Umbilical cord (tissue), 1 donor: ENCODE measurements at regions not wholly inside any gene's neighbourhood (a gene's known extent, or its start where the extent isn't known, plus 50 kb on each side); places are given as distances from the start of the nearest gene placed in this dataset.
"Not testable (repeated sequence)": the region's sequence is repeated elsewhere in the genome, so short reads cannot be mapped to it uniquely, and the experiment has no call there.

ENCODE experiments used
- DNase-seq: peaks from one replicate; pipeline ENCODE4 v3.0.0-alpha.2; 2015; ENCODE audit warnings: low spot score

DNA sequence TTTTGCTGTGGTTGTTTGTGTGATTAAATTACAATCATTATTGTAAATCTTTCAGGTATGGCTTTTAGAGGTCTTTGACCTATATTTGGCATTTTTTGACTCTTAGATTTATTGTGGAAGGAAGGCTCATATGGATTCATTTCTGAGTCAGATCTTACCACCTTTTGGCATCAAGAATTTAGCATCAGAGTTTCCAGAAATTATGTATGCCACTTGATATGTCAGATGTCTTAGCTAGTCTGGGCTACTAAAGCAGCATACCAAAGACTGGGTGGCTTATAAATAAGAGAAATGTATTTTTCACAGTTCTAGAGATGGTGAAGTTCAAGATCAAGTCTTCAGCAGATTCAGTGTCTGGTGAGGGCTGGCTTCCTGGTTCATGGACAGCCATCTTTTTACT, 129.5 kb upstream of the PZP start:
- no peak for DNase-seq

DNA sequence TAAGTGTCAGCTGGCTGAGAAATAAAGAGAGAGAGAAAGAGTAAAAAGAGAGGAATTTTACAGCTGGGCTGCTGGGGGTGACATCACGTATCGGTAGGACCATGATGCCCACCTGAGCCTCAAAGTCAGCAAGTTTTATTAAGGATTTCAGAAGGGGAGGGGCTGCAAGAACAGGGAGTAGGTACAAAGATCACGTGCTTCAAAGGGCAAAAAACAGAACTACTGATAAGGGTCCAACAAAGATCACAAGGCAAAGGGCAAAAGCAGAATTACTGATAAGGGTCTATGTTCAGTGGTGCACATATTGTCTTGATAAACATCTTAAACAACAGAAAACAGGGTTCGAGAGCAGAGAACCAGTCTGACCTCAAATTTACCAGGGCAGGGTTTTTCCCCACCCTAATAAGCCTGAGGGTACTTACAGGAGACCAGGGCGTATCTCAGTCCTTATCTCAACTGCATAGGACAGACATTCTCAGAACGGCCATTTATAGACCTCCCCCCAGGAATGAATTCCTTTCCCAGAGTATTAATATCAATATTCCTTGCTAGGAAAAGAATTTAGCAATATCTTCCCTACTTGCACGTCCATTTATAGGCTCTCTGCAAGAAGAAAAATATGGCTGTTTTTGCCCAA, 128.3 kb upstream of the PZP start:
- not testable (repeated sequence) for DNase-seq

GRCh38 chr12:9335867-9336266, 127.7 kb upstream of the PZP start:
- peak; percentile 15 for DNase-seq

- no peak for DNase-seq
Observed at GRCh38 chr12:9334964-9335363, 126.8 kb upstream of the PZP start.

GRCh38 chr12:9334041-9334692, 126.0 kb upstream of the PZP start:
- peak; percentile 83 for DNase-seq

DNA sequence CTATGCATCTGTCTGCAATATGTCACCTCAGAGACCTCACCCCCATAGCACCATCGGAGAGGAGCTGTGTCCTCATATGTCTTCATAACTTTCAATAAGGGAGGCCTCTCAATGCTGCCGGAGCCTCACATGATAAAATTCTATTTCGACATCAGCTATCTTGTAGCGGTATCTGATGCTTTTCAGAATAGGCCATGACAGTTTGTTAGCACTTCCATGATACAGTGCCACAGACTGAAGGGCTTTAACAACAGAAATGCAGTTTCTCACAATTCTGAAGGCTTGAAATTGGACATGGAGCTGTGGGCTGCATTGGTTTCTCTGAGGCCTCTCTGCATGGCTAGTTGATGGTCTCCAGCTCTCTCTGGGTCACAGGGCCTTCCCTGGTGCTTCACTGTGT, 125.0 kb upstream of the PZP start:
- no peak for DNase-seq

DNA sequence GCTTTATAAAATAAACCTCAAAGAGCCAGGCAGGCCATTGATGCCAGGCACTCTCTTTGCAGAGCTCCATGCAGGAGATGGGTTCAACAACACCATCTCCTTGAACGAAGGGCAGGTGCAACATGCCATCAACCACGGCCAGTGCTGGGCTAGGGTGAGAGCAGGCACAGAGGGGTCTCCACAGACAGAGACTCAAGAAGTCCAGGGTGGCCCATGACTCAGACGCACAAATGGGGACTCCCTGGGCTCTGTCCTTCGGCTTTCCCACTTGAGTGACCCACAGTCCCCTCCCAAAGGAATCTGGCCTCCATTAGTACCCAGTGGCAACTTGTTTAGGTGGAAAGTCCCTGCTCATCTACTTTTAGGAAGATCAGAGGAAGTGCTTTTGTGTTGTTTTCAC, 124.4 kb upstream of the PZP start:
- no peak for DNase-seq

DNA sequence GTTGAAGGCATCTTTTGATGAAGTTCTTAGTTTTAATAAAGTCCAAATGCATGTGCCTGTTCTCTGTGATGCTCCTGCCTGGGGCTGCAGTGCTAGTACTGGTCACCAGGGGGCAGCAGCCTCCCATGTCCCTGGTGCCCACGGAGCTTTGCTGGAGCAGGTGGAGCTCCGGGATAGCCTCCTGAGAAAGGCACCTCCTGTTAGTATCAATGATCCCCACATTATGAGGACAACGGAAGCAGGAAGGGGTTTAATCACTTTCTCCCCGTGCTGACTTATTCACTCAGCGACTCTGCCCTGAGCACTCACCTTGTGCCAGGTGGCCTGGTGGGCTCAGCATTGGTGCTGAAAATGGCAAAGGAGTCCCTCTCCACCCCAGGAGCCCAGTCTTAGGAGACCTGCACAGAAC, 123.0 kb upstream of the PZP start:
- DNase-seq, result peak; percentile 54

GRCh38 chr12:9329019-9329418, 120.8 kb upstream of the PZP start:
- no peak for DNase-seq

DNA sequence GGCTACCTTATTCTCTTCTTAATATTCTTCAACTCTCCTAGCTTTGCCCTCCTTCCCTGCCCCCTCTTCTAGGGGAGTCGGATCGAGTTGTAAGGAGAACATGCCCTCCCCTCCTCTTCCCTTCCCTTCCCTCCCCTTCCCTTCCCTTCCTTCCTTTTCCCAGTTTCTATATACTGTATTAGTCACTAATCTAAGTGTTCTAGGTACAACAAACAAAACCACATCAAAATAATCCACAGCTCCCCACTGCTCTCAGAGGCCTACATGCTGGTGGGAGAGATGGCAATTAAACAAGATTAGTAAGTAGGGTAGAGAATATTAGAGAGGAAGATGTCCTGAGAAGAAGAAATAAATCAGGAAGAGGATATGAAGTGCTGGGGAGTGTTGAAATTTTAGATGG, 119.9 kb upstream of the PZP start:
- no peak for DNase-seq

- no peak for DNase-seq
Observed at GRCh38 chr12:9327320-9327719, 119.1 kb upstream of the PZP start.

DNA sequence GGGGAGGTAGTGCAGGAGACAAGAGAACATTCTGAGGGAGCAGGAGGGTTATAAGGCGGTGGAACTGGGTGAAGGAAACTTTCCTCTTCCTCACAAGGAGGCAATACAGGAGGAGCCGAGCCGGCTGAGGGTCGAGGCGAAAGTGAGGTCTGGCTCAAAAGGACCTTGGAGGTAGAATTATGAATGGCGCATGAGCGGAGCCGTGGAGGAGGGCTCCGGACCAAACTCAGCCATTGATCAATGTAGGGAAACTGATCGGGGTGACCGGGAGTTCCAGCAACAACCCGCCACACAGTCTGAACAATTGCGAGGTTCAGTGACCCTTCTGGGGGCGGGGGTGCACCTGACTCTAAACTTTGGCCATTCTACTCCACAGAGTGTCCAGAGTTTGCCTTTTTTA, 118.7 kb upstream of the PZP start:
- not testable (repeated sequence) for DNase-seq

GRCh38 chr12:9326085-9326484, 117.9 kb upstream of the PZP start:
- DNase-seq, result peak; percentile 11

- no peak for DNase-seq
Observed at GRCh38 chr12:9325471-9325870, 117.3 kb upstream of the PZP start.

- DNase-seq, result no peak
Observed at GRCh38 chr12:9324782-9325181, 116.6 kb upstream of the PZP start.

GRCh38 chr12:9323144-9323681, 115.0 kb upstream of the PZP start:
- no peak for DNase-seq

DNA sequence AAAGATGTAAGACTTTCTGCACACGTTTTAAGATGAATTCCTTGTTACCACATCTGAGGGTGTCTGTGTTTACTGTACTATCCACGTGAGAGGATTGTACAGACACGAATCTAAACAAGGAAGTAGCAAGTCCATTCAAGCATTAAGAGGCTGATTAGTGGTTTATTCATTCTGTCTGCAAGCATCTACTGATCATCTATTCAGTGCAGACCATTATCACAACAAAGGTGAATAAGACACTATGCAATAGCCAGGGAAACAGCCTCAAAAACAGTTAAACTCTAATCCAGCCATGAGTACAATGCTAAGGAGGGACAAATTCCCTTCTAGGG, 111.6 kb upstream of the PZP start:
- DNase-seq, result no peak

GRCh38 chr12:9319044-9319841, 111.0 kb upstream of the PZP start:
- no peak for DNase-seq

DNA sequence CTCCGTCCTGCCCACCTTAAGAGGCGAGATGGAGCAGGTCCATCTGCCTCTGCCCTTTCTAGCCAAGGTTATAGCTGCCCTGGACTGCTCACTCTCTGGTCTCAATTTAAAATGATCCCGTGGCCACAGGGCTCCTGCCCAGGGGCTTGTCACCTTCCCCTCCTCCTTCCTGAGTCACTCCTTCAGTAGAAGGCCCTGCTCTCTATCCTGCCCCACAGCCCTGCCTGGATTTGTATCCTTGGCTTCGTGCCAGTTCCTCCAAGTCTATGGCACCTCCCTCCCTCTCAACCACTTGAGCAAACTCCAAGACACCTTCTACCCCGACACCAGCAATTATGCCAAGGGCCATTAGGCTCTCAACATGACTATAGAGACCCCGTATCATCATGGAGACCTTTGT, 105.3 kb upstream of the PZP start:
- DNase-seq, result not testable (repeated sequence)

DNA sequence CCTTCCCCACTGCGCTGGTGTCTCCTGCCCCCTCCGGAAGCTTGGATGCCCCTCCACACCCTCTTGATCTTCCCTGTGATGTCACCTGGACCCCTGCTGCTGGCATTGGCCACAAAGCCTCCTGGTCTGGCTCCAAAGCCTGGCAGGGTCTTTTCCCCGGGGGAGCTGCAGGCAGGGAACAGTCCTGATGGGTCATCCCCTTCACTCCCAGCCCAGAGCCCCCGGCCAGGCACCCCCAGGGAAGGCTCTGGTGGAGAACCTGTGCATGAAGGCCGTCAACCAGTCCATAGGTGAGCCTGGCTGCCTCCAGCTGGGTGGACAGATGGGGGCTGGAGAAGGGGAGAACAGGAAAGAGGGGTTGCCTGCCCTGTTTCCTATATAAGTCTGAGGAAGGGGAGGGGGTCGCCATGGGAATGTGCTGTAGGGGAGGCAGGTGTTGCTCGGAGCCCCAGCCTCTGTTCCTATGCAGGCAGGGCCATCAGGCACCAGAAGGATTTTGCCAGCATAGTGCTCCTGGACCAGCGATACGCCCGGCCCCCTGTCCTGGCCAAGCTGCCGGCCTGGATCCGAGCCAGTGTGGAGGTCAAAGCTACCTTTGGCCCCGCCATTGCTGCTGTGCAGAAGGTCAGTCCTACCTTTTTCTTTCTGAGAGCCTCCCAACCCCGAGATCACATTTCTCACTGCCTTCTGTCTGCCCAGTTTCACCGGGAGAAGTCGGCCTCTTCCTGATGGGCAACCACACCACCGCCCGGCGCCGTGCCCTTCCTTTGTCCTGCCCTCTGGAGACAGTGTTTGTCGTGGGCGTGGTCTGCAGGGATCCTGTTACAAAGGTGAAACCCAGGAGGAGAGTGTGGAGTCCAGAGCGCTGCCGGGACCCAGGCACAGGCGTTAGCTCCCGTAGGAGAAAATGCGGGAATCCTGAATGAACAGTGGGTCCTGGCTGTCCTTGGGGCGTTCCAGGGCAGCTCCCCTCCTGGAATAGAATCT, 104.5 kb upstream of the PZP start:
- DNase-seq, result not testable (repeated sequence)

- DNase-seq, result not testable (repeated sequence)
Observed at GRCh38 chr12:9311454-9311853, 103.3 kb upstream of the PZP start.
